LNCAP (cell line): ENCODE measurements at regions not wholly inside any gene's neighbourhood (a gene's known extent, or its start where the extent isn't known, plus 50 kb on each side); places are given as distances from the start of the nearest gene placed in this dataset.

Experiments used
- CTCF ChIP-seq: fragments of 450-650 bp; IDR thresholded peaks from 2 replicates; pipeline ENCODE4 v1.5.1; 2017; ENCODE audit warnings: mild to moderate bottlenecking

DNA sequence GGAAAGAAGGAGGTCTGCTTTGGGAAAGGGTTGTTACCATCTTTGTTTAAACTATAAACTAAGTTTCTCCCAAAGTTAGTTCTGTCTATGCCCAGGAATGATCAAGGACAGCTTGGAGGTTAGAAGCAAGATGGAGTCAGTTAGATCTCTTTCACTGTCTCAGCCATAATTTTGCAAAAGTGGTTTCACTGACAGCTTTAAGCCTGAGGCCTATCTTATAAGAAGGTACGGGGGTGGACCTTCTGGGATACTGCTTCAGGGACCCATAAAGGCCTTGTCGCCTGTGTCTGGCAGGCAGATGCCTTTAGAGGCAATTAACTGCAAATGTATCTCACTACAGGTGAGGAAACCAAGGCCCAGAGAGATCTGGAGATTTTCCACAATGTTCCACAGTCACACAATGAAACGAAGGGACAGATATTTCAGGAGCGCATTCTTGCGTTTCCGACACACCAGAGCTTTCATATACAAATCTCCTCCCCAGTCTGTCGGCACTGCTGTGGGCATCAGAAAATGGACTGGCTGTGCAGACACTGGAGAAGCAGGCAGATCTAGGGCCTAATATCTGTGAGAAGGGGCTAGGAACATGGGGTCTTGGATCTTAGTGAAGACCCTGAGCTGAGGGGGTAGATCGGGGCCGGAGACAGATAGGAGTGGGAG is 169.5 kb upstream of the SMAD3 start:
- TF ChIP-seq CTCF: no peak

GRCh38 chr15:66896611-66897010 is 168.8 kb upstream of the SMAD3 start:
- TF ChIP-seq CTCF: no peak

DNA sequence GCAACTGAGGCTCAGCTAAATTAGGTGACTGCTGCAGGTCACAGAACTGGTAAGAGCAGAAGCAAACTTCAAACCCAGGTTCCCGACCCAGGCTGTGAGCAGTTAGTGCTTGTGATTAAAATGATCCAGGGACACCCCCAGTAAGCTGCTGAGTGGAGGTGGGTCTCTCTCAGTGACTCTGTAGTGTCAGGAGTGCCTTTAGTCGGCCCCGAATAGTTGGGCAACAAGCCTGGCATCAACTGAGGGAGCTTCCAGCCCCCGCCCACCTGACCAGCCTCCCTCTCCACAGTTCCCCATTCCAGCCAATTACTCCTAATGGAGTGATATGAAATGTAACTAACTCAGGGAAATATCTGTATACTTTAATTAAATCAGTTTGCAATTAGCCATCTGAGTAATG is 168.0 kb upstream of the SMAD3 start:
- TF ChIP-seq CTCF: no peak

DNA sequence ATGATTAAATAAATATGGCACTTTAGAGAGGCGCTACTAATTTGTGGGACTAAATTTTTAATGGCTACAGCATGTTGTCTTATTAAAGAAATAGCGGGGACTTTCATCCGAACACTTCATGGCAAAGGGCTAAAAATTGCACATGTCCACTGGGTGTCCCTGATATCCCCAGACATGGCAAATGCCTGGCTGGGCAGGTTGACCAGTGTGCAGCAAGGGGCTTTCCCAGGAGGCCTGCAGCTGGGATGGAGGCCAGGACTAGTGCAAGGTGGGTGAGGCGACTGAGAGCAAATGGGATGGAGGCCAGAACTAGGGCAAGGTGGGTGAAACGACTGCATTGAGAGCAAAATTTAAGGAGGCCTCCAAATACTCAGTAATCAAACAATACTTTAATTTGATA is 167.4 kb upstream of the SMAD3 start:
- TF ChIP-seq CTCF: no peak

- TF ChIP-seq CTCF: no peak
Measured at GRCh38 chr15:66898656-66899386, 166.6 kb upstream of the SMAD3 start.

DNA sequence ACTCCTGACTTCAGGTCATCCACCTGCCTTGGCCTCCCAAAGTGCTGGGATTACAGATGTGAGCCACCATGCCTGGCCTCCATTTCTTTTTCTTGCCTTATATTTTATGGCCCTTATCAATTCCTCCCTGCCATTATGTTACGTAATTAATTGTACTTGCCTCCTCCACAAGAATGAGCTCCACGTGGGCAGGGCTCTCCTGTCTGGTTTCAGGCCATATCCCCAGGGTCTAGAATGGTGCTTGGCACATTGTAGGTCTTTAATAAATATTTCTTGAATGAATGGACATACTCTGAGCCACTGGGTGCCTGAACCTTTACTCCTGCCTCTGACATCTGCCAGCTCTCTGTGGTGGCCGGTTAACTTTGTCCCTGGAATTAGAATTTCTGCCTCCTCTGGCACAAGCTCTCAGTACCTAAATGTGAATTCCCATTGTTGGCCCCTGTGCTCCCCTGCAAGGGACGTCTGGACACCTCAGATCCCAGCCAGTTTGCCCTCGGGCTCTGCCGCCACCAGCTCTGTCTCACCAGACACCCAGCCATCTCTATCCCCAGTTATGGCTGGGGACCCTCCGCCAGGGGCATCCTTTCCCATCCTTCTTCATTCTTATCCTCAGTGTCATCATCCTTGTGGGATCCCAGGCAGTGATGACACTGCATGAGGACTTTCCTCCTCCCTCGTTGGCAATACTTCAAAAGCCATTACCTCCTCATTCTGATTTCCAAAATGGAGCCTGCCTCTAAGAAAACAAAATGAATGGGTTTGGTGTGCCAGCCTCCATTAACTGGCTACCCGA is 165.6 kb upstream of the SMAD3 start:
- no peak for TF ChIP-seq CTCF

DNA sequence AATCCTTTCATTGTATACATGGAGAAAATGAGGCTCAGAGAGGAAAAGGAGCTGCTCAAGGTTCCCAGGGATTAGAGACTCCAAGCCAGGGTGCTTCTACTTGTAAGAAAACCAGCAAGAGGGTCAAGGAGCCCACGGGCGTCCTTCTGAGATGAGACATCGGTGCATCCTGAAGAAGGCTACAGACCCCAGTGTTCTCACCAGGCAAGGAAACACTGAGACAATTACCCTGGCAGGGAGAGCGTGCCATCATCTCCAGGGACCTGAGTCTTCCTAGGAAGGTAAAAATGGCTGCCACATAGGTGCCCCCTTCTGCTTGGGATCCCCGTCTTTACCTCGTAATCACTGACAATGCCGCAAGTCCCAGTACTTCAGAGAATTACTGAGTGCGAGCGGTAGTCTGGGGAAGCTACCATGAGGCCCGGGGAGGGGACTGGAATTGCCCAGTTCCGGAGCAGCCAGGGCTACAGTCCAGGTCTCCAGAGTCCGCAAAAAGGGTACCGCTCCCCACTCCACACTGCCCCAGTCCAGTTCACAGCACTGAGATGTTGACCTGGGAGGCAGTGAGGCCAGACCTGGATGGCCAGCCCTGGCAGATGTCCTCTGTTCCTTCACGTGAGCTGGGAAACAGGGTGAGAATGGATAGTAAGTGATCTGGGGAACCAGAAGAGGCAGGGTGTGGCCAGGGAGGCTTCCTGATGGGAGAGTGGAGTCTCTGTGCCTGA is 164.7 kb upstream of the SMAD3 start:
- no peak for TF ChIP-seq CTCF
